ENCODE measurements at regions not wholly inside any gene's neighbourhood (a gene's known extent, or its start where the extent isn't known, plus 50 kb on each side); places are given as distances from the start of the nearest gene placed in this dataset.

- no peak overlapping the region for H3K4me3 Mint-ChIP-seq
- peaks cover 12% of the 10 kb centered on the region for H3K9me3 Mint-ChIP-seq
- no peaks in the 10 kb centered on the region for H3K27me3 Mint-ChIP-seq (ENCODE audit: low read depth)
- no peaks in the 10 kb centered on the region for H3K4me1 Mint-ChIP-seq
- no peak for ATAC-seq
- ChIA-PET POLR2A (no interaction called here), CTCF (interaction anchor here (1.1 to 1.2 kb wide), 2 partner anchors 14 to 417 kb away, joined by 3 to 4 read pairs; no protein-coding TSS in a partner anchor)
- no peak for DNase-seq (ENCODE audit: low spot score)
- H3K27ac Mint-ChIP-seq: no peak overlapping the region
- no peak for TF ChIP-seq ZNF138 (CRISPR knock-in tag; conservative IDR thresholded peaks at IDR 0.05)
- TF ChIP-seq ZBTB21 (CRISPR knock-in tag; IDR thresholded peaks at IDR 0.05; ENCODE audit: borderline replicate concordance): no peak
- no peak for TF ChIP-seq MAX (CRISPR knock-in tag; IDR thresholded peaks at IDR 0.05)
- no peak for TF ChIP-seq ESRRA (CRISPR knock-in tag; IDR thresholded peaks at IDR 0.05; ENCODE audit: borderline replicate concordance)
- TF ChIP-seq ZNF317 (CRISPR knock-in tag; IDR thresholded peaks at IDR 0.05; ENCODE audit: borderline replicate concordance, low read depth): no peak
- TF ChIP-seq STAT6 (CRISPR knock-in tag; conservative IDR thresholded peaks at IDR 0.05; ENCODE audit: low read depth): no peak
- no peak for TF ChIP-seq ATF2 (CRISPR knock-in tag; IDR thresholded peaks at IDR 0.05; ENCODE audit: borderline replicate concordance, low read depth)
- TF ChIP-seq EMX1 (CRISPR knock-in tag; IDR thresholded peaks at IDR 0.05): no peak
- no peak for TF ChIP-seq IRF2 (CRISPR knock-in tag; IDR thresholded peaks at IDR 0.05; ENCODE audit: borderline replicate concordance, low read depth)
- no peak for TF ChIP-seq MXD4 (CRISPR knock-in tag; IDR thresholded peaks at IDR 0.05; ENCODE audit: borderline replicate concordance)
- no peak for TF ChIP-seq PRRX2 (CRISPR knock-in tag; IDR thresholded peaks at IDR 0.05)
- no peak for TF ChIP-seq ETV6 (CRISPR knock-in tag; IDR thresholded peaks at IDR 0.05)
- TF ChIP-seq IRF1 (CRISPR knock-in tag; IDR thresholded peaks at IDR 0.05): no peak
- TF ChIP-seq NR1H2 (CRISPR knock-in tag; IDR thresholded peaks at IDR 0.05): no peak
- no peak for TF ChIP-seq SOX15 (CRISPR knock-in tag; IDR thresholded peaks at IDR 0.05)
- no peak for TF ChIP-seq SMAD4 (CRISPR knock-in tag; IDR thresholded peaks at IDR 0.05)
- no peaks in the 10 kb centered on the region for H3K36me3 Mint-ChIP-seq
These were observed 245.9 kb upstream of the ADAMTSL1 start for GRCh38 chr9:18228101-18228500.

GRCh38 chr9:18229992-18230676 is 243.8 kb upstream of the ADAMTSL1 start:
- Mint-ChIP-seq H3K4me1 (no peaks in the 10 kb centered on the region), H3K27ac (no peak overlapping the region), H3K36me3 (no peaks in the 10 kb centered on the region), H3K27me3 (ENCODE audit: low read depth) (no peaks in the 10 kb centered on the region), H3K9me3 (no peaks in the 10 kb centered on the region; the same call in 1 of the 2 replicates), H3K4me3 (no peak overlapping the region)
- DNase-seq (ENCODE audit: low spot score): no peak
- ChIA-PET CTCF (no interaction called here), POLR2A (no interaction called here)
- ATAC-seq: no peak
- TF ChIP-seq E2F4 (CRISPR knock-in tag; IDR thresholded peaks at IDR 0.05; ENCODE audit: borderline replicate concordance, low read depth) (no peak), CREM (CRISPR knock-in tag; IDR thresholded peaks at IDR 0.05) (no peak), MXD4 (CRISPR knock-in tag; IDR thresholded peaks at IDR 0.05; ENCODE audit: borderline replicate concordance) (no peak), ARID4B (CRISPR knock-in tag; IDR thresholded peaks at IDR 0.05; ENCODE audit: borderline replicate concordance) (no peak), ATF3 (CRISPR knock-in tag; conservative IDR thresholded peaks at IDR 0.05) (no peak)

Measured in WTC11 (cell line).